ENCODE measurements at regions not wholly inside any gene's neighbourhood (a gene's known extent, or its start where the extent isn't known, plus 50 kb on each side); places are given as distances from the start of the nearest gene placed in this dataset.

DNA sequence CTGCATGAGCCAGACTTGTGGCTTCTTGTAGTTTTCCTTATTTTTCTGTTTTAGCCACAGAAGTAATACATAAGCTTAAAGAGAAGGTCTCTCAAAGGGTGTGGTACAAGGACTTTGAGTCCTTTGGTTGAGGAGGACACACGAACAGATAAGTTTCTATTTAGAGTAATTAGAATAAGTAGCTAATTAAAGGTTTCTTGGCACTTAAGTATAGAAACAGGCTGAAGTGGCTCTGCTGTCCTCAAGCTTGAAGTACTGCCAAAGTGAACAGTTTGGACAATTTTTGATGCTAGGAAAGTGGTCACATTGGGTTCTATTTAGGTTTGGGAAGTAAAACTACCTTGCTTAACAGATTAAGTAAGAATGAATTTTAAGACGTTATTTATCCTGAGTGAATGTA, 278.3 kb upstream of the MPDZ start:
- TF ChIP-seq EZH2 (IDR thresholded peaks at IDR 0.05) (no peak), POLR2AphosphoS5 (IDR thresholded peaks at IDR 0.05; ENCODE audit: borderline replicate concordance, low read depth, low read length) (no peak)

Data from SK-N-MC (cell line).